GM04503 (cell line): ENCODE measurements at regions not wholly inside any gene's neighbourhood (a gene's known extent, or its start where the extent isn't known, plus 50 kb on each side); places are given as distances from the start of the nearest gene placed in this dataset.

Source experiments
- DNase-seq: peaks from one replicate; pipeline ENCODE4 v3.0.0-alpha.2; 2012; ENCODE audit warnings: low read depth

DNA sequence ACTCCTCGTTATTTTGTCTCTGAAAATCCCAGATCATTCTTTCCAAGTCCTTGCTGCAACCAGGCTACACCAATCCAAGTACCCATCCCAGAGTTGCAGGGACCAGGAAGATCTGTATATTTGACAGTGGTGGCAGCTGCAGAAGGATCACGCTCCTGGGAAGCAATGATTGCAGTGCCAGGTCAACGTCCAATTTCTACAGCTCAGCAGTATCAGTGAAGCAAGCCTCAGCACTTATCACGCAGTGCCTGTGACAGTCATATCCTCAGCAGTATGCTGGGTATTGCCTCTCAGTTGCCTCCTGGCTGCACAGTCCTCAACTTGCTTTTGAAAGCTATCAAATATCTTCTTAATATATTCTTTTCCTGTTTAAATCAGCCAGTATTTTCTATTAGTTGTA, 66.7 kb downstream of the BARHL2 start:
- DNase-seq = no peak

DNA sequence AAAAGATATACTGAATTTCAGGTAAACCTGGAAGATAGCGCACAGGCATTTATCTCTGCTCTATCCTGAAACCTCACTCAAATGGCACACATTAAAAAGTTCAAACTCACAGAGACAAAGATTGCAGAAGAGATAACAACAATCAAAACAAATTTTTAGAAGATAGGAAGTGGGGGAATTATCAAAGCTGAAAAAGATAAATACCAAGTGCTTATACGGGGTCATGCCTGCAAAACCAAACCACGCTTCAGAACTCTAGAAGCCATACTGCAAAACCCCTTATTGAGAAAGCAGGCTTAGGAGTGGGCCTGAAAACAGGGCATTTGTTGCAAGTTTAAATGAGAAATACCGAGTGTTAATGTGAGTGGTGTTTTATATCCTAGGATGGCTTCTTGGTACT, 76.8 kb downstream of the BARHL2 start:
- DNase-seq = no peak

DNA sequence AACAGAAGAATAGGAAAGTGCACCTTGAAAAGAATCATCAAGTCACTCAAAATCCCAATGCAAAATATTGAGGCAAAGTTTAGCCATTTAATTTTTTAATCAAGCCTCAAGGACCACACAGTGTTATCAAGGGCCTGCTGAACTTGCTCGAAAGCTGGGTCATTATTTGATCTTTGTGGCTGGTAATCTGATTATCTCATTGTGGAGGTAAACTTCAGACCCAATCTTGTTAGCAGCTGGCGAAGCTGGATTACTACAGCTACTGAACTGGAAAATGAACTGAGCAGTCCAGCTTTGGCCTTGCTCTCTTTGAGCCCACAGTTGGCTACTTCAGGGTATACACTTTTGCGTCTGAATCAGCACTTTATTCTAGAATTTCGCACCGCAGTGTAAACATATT, 94.4 kb downstream of the BARHL2 start:
- no peak for DNase-seq

DNA sequence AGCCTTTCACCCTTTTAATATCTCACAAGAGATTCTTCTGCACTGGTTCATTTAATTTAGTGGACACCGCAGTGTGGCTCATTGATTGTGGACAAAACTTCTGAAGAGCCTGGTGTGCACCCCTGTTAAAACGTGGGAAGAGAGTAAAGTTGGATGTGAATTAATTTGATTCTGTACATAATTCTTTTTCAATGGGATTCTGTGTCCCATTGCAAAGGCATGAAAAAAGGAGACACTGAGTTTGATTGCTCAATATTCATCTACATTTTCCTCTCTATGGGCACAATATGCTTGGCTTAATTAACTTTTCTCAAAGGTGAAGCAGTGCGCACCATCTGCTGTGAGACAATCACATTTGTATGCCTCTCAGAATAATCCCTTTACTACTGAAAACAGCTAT, 95.1 kb downstream of the BARHL2 start:
- DNase-seq = no peak

DNA sequence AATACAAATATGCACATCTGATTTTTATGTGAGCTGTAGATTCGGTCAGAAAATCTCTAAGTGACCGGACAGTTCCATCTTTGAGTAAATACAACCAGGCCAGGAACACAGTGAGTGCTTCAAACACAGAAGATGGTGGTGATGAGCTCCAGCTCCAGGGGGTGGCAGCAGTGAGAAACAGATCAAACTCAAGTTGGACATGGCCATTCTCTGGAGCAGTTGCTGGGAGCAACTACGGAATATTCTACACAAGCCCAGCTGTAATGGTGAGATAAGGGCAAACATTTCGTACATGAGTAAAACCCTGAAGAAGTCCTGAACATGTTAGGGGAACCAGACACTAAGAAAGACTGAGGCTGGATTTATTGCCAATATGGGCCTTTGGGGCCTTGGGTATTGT, 100.7 kb downstream of the BARHL2 start:
- no peak for DNase-seq

DNA sequence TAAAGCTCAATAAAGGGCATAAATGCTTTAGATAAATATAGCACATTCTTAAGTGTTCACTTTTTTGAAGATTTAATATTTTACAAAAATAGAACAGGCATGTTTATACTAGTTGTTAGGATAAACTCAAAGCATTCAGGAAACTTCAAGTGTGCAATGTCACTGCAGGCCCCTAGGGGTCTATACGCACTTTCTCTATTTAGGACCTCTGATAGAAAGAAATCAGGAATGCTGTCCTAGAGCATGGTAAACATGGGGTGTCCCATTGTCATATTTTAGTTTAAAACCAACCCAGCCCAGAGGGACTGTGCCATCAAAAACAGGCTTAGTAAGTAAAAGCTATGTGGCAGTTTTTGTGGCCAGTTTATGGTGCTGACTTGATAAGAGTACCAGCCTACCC, 102.2 kb downstream of the BARHL2 start:
- no peak for DNase-seq

DNA sequence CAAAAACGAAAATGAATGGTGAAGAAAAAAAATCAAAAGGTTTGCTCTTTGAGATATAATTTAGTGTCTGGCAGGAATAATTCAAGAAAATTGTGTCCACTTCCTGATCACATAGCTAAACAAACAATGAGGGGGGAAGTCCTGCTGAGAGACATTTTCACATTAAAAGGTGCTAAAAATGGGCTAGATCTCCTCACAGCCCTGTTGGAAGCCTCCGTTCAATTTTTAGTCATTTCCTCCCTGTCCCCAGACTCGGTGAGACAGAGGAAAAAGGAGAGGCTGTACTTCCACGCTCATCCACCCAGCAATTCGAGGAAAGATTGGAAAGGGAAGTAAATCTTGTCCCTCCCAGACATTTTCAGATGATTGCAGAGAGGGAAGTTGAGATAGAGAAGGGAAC, 103.7 kb downstream of the BARHL2 start:
- no peak for DNase-seq

DNA sequence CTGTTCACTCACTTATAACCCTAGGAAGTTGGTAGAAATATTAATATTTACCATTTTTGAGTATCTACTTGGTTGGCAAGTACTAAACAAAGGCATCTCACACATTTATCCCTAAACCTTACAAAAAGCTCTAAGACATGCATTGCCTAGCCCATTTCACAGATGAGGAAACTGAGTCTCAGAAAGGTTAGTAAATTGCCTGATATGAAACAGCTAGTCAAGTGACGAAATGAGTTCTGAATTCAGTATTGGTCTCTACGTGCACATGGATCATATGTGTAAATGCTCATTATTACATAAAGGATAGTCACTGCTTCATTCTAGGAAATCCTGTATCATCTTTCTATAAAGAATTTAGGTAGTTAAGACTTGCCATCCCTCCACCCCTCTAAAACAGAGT, 105.1 kb downstream of the BARHL2 start:
- no peak for DNase-seq

DNA sequence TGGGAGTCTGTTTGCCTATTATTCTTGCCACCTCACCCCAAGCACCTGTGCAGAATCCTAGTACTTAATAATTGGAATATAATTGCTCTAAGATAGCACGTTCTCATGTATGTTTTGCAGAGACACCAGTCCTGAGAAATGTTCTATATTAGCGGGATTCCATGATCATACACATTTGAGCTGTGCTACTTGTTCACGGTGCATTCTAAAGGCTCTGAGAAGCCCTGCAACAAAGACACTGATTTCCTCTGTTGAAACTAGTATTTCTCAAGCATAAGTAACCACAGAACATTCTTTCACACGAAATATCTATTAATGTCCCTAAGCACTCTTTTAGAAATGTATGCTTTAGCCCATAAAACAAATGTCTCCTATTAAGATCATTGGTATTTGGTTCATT, 109.4 kb downstream of the BARHL2 start:
- DNase-seq = no peak

DNA sequence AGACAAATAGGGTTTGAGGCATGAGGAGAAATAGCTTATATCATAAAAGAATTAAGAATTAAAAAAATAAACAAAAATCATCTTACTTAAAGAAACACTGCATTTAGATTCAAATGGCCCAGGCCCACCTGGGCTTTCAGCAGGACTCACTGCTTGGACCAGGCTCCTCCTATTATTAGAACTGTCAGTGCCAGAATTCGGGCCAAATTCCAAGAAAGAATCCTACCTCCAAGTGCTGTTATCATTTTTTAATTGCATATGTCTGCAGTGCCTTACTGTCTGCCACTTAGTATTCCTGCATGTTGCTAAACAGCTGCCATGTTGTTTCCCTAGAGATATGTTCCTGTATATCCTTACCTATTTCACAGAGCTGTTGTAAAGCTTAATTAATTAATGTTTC, 112.0 kb downstream of the BARHL2 start:
- DNase-seq = no peak

DNA sequence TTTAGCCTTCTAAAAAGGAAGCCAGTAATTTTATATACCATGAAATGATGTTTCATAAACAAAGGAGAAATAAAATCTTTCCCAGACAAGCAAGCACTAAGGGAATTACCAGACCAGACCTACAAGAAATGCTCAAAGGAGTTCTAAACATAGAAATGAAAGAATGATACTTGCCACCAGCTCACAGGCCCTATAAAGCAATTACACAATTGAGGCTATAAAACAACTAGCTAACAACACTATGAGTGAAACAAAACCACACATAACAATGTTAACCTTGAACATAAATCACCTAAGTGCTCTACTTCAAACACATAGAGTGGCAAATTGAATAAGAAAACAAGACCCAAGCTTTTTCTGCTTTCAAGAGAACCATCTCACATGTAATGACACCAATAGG, 123.8 kb downstream of the BARHL2 start:
- no peak for DNase-seq

DNA sequence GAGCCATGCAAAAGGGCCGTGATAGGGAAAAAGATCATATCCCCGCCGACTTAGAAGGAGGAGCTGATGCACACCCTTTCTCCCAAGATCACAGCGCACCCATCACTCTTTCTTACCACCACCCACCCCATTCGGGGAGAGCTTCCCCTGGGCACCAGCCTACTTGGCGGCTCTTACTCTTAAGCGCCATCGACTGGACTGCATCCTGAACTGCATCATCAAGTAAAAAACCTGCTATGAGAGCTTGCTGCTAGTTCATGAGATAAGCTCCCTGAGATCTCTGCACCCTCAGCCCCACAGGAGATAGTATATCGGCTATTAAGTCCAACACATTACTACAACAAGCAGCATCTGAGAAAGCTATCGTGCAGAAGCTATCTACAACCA, 125.1 kb downstream of the BARHL2 start:
- no peak for DNase-seq

DNA sequence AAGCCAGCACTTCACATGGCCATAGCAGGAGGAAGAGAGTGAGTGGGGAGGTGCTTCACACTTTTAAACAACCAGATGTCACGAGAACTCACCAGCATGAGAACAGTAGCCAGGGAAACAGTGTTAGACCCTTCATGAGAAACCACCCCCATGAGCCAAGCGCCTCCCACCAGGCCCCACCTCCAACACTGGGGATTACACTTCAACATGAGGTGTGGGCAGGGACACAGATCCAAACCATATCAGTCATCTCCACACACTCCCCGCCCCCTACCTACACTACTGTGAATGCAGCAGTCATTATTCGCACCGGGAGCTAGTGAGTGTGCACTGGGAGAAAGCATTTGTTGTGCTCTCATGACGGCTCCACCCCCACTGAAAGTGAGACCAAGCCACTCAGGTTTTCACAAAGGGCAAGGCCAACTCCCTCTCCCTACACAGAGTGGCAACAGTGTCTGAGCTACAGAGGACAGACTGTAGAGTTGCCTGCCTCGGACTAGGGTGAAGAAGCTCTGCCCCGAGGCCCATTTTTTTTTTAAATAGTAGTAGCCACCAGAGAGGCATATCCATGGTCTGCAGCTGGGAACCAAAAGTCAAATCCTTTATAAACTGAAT, 125.6 kb downstream of the BARHL2 start:
- DNase-seq = no peak

DNA sequence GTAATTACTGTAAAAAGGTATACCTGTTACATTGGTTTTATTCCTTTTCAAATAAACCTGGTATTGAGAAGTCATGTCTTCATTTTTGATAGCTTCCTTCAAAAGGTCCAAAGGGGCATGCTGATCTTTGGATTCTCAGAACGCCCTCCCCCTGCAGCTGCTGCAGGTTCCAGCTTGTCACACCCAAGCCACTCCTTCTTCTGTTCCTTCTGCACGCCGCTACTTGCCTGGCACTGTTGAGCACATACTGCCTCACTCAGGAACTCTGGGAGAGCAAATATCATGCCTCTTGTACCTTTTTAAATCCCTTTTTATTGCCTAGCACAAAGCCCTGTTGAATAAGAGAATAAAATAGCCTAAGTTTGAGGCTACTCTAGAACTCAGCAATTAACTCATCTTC, 136.9 kb downstream of the BARHL2 start:
- DNase-seq = no peak

DNA sequence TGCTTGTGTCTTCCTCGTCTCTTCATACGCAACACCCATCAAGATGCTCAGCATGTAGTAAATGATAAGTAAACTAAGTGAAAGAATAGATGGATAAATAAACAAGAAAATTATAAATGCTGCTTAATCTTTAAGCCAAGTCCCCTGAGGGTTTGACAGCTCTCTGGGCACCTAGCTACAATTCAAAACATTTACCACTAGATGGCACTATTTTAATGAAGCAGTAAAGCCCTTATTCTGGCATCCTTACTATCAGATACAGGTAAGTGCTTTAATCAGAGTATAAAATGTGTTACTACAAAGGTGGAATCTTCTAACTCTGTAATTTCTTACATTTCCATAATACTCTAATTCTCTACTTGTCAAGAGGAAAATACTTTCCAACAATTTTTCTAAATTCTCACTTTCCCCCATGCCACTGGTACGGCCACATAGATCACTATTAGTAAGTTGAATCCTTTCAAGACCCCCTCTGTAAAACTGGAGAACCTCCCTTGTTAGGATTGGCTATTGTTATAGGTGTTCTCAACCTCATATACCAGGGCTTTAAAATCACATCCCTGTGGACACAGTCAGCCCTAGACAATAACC, 137.8 kb downstream of the BARHL2 start:
- no peak for DNase-seq

DNA sequence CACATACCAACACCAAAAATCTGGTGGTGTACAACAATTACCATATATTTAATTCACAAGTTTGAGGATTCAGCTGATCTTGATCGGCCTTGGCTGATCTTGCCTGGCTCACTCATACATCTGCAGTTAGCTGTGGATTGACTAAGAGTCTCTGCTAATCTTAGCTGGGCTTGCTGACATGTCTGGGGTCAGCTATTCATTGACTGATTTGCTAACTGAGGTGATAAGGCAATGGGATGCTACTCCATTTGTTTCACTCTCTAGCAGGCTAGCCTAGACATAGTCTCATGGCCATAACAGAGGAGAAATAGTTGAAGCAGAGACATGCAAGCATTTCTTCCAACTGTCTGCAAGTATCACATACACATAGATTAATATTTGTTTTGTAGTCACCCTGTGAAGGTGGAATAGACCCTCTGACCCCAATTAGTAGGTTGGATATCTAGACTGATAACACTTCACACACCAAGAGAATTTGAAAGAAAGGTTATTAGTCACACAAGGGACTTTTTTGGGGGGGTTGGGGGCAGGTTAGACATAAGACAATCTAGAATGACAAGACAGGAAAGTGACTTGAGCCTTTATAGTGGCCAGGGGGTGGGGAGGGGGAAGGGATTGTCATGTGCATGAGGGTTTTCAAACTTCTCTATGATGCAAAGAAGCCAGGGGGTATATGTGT, 142.3 kb downstream of the BARHL2 start:
- no peak for DNase-seq

DNA sequence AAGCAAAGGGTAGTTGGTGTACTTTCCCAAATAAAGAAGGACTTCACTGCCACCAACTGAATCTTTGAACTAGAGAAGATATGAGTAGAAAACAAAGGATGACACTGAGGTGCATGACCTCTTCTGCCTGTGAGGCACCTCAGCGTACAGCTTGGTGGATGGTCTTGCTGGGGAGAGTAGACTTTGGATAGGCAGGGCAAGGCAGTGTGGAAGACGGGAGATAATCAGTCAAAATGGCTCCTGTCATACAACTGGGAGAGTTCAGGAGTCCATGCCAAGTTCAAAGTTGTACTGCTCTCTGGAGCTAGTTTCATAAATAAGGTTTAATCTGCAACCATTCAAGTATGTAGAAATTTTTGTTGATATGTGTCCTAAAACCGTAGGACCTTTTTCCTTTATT, 143.4 kb downstream of the BARHL2 start:
- no peak for DNase-seq

DNA sequence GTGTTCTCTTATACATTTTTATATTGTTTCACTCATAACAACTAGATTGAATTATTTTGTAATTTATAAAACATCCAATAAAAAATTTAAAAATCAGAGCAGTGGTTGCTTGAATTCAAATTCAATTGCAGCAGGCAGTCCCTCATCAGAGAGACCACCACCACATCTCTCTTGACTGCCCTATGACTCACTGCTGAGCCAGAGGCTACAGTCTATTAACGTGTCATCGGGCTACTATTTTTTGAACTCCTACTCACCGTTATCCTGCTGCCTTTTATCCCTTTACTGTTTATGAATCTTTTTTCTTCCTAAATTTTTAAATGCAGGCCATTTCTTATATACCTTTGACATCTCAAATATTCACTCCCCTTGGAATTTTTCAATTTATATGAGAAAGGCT, 144.7 kb downstream of the BARHL2 start:
- DNase-seq = no peak

DNA sequence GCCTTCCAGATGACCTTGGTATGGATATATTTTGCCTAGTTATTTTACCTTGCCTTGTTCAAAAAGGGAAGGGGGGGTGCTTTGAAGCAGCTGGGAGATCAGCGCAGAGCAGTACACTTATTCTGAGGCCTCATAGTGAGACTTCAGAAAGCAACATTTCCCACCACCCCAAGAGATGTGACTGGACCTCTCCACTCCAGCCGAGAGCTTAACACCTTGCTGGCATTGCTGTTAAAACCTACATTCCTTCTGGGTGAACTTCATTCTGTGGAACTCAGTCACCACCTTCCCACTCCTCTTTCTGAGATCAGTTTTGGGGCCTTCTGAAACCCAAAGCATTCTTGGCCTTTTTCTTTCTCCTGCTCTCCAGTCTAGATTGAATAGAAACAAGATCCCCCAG, 148.7 kb downstream of the BARHL2 start:
- no peak for DNase-seq

DNA sequence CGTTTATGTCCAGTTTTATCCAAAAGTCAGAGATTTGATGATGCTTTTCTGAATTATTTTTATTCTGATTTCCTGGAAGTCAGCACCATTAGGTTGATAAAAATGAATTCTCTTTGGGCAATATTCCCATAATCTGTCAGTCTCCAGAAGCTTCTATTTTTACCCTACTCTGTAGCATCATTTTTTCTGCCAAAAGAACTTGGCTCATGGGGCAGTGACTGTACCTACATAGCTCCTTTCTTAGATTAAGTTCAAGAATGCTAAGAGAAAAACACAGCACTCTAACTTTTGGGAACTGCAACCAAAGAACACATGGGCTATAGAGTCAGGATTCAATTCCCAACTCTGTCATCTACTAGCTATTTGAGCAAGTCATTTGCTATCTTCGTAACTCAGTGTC, 152.9 kb downstream of the BARHL2 start:
- DNase-seq = no peak

DNA sequence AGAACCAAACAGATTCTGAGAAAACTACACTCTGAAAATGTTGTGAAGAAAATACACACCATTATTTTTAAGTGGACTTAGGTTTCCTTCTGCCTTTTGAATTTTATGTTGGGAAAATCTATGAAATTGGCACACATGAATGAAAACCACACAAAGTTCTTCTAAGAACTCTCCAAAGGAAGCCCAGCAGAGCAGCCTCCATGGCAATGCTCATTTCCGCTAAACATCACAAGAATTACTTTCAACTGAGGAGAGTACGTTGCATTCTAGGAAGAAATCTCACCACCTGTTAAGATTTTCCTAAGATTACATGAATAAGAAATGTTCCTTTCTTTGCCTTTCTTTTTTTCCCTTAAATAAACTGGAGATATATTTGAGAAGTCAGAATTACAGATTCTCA, 154.2 kb downstream of the BARHL2 start:
- no peak for DNase-seq

DNA sequence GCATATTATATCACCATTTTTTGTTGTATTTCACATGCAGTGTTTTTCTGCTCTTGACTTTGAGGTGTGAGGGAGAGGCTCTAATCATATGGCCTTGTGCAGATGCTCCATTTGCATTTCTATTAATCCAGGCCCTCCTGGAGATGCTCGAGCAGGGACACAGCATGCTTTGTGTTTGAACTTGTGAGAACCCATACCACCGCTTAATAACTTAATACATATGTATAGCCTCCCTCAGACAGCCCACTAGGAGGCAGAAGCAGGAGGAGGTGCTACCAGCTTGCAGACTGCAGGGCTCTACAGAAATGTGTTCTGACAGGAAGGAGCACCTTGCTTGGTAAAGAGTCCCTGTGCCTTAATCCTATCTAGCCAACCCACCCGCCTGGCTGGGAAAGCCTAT, 155.2 kb downstream of the BARHL2 start:
- no peak for DNase-seq

DNA sequence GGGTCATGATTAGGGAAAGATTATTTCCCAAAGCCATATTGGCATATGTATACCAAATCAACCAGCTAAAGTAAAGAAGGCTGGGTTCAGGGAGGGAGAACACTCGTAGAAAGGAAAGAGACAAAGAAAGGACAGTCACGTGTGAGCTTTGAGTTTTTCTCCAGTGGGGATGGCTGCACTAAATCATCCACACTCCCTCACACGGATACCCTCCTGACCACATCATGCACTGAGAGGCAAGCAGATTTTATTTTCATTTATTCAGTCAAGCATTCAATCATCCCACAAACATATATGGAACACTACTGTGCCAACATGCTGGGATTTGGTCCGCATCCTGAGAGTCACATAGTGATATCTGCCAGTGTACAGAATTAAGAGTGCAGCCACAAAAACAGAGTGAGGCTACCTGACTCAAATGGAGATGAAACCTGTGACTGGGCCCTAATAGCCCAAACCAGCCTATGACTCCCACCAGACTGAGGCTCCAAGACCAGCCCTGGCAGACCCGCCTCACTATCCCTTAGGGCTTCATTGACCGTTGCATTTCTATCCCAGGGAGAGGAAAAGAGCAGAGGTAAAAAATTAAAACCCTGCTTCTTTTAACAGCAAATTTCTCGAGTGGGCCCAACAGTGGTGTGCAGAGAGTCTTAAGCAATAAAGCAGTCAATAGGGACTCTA, 155.9 kb downstream of the BARHL2 start:
- no peak for DNase-seq
